Epithelial cell of proximal tubule (primary cell): ENCODE measurements at regions not wholly inside any gene's neighbourhood (a gene's known extent, or its start where the extent isn't known, plus 50 kb on each side); places are given as distances from the start of the nearest gene placed in this dataset.

Source experiments
- DNase-seq: peaks from one replicate; pipeline ENCODE4 v3.0.0-alpha.2; 2011; ENCODE audit warnings: low read depth
- H3K4me3 ChIP-seq: 2 replicates; pipeline ENCODE4 v1.5.1; 2011; ENCODE audit warnings: low read depth, mild to moderate bottlenecking, low read length
- CTCF ChIP-seq: conservative IDR thresholded peaks from 2 replicates; pipeline ENCODE4 v1.5.1; 2012; ENCODE audit warnings: low read depth, mild to moderate bottlenecking, low read length

GRCh38 chr7:47724335-47724982, 142.5 kb upstream of the TNS3 start:
- H3K4me3 ChIP-seq = no peak overlapping the region
- no peak for DNase-seq
- TF ChIP-seq CTCF = no peak

GRCh38 chr7:47722126-47722525, 140.2 kb upstream of the TNS3 start:
- TF ChIP-seq CTCF = no peak
- no peak overlapping the region for H3K4me3 ChIP-seq
- DNase-seq = no peak

- no peak for DNase-seq
- no peak for TF ChIP-seq CTCF
- H3K4me3 ChIP-seq = no peak overlapping the region
These were observed 139.8 kb upstream of the TNS3 start for GRCh38 chr7:47721670-47722069.

- DNase-seq = no peak
- TF ChIP-seq CTCF = no peak
- H3K4me3 ChIP-seq = no peak overlapping the region
These were observed 139.0 kb upstream of the TNS3 start for GRCh38 chr7:47720907-47721244.

GRCh38 chr7:47720141-47720906, 138.4 kb upstream of the TNS3 start:
- TF ChIP-seq CTCF = no peak
- H3K4me3 ChIP-seq = no peak overlapping the region
- DNase-seq = no peak

GRCh38 chr7:47719675-47720074, 137.8 kb upstream of the TNS3 start:
- no peak for DNase-seq

More at GRCh38 chr7:47719675-47720074, 137.8 kb upstream of the TNS3 start:
- H3K4me3 ChIP-seq = no peak overlapping the region
- no peak for TF ChIP-seq CTCF
